ENCODE measurements at regions not wholly inside any gene's neighbourhood (a gene's known extent, or its start where the extent isn't known, plus 50 kb on each side); places are given as distances from the start of the nearest gene placed in this dataset.
A peak's percentile ranks its signal among the peaks of the same experiment; 100 is the strongest.

DNA sequence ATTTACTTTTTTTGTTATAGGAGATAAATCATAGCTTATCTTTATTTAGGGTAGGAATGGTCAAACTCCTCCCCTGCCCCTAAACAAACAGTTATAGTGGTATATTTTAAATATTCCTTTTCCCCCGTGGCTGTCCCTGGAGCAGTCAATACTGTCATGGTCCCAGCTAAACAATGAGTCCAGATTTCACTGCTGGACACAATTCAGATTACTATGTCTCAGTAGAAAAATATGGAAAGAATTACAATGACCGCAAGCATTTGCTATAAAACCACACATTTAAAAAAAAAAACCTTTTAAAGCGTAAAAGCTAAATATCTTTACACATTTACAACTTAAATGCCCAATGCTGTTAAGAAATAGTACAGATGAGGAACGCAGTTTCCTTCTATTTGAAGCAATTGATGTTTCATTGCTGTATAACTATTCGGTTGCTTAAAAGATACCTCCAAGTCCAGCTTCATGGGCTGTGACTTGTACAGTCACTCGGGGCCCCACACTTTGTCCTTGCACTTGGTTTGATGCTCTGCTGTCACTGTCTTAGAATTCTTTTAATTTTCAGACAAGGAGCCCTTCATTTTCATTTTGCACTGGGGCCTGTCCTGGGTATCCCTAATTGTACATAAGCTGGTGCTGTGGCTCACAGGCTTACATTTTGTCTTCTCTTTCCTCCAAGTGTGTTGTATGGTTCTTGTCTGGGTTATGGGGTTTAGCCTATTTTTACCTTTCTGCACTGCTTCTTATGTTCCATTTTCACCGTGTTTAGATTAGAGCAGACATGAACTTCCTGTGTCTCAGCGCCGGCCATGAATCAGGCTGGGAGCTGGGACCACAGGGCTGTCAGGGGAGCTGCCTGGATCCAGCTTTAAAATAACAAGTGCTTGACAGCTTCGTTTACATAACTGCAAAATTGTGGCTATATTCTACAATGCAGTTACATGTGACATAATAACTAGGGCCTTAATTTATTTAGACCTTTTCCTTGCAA, 530.2 kb upstream of the FZD8 start:
- peak; percentile 46 for DNase-seq (ENCODE audit: low read depth)

- DNase-seq (ENCODE audit: low read depth) = no peak
Observed at GRCh38 chr10:36171556-36171952, 529.5 kb upstream of the FZD8 start.

DNA sequence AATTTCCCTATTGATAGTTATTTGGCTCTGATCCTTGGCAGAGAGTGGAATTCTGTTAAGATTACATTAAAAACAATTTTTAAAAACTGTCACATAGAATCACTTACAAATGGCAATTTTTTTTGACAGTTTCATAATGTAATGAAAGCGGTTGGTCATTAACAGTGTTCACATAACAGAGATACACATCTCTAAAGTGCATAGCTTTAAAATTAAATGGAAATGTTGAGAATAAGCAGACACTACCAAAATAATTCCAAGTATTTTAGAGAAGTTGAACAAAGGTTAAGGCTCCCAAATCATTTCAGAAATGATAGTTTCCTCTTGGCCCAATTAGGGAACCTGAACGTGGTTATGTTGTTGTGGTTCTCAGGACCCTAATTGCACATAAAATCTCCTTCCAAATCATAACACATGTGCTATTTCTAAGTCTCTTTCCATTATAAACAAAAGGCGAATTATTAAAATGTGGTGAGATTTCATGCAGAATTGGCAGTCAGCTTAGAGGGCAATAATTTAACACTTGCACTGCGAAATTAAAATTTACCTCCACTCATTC, 528.9 kb upstream of the FZD8 start:
- no peak for DNase-seq (ENCODE audit: low read depth)

DNA sequence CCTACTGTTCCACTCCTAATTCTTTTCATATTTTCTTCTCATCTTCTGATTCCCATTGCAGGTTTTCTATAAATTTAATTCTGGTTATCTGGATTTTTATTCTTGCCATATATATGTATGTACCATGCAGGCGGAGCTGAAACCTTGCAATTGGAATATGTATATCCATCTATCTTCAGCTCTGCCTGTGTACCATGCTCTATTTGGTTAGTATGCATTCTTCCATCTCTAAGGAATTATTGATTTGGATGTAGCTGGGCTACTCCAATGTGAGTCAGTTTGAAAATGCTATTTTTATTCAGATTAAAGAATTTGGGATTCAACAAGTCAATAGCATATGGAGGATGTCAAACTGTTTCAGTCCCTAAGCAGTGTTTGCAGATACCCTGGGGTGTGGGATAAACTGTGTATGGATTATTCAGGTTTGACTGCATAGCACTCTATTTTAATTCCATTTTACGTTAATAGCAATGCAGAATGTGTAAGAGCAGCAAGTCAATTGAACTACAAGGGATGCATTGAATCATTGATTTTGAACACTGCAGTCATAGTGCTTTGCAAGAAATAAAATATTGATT, 528.1 kb upstream of the FZD8 start:
- no peak for DNase-seq (ENCODE audit: low read depth)

DNA sequence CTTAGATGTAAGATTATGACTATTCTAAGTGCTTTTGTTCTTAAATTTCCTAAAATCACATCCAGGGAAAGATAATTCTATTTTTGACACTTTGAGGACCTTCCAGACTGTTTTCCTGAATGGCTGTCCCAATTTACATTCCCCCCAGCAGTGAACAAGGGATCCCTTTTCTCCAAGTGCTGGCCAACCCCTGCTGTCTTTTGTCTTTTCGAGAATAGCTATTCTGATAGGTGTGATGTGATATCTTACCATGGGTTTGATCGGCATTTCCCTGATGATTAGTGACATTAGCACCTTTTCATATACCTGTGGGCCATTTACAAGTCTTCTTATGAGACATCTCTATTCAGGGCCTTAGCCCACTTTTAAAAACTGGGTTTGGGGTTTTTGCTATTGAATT, 526.7 kb upstream of the FZD8 start:
- no peak for DNase-seq (ENCODE audit: low read depth)

- DNase-seq (ENCODE audit: low read depth) = no peak
Observed at GRCh38 chr10:36164556-36165504, 522.7 kb upstream of the FZD8 start.

GRCh38 chr10:36163827-36164226, 521.7 kb upstream of the FZD8 start:
- DNase-seq (ENCODE audit: low read depth) = no peak

GRCh38 chr10:36157486-36157885, 515.4 kb upstream of the FZD8 start:
- no peak for DNase-seq (ENCODE audit: low read depth)

- DNase-seq (ENCODE audit: low read depth) = no peak
Observed at GRCh38 chr10:36148207-36148606, 506.1 kb upstream of the FZD8 start.

- no peak for DNase-seq (ENCODE audit: low read depth)
Observed at GRCh38 chr10:36147529-36147928, 505.4 kb upstream of the FZD8 start.

GRCh38 chr10:36141856-36142560, 499.9 kb upstream of the FZD8 start:
- no peak for DNase-seq (ENCODE audit: low read depth)

DNA sequence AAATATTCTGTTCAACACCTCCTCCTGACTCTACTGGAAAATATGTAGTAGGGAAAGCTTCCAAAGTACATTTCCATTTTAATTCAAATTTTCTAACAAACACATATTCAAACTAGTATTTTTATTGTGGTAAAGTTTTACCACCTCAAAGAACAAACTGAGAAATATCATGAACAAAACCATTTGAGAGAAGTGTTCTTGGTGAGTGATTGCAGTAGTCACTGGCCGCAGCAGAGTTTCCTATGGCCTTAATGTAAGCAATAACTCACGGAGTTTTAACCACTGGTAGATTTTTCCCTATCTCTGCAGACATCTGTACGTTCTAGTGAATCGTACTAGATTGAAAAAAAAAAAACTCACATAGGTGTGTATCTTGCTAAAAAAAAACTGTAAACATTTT, 487.0 kb upstream of the FZD8 start:
- no peak for DNase-seq (ENCODE audit: low read depth)

DNA sequence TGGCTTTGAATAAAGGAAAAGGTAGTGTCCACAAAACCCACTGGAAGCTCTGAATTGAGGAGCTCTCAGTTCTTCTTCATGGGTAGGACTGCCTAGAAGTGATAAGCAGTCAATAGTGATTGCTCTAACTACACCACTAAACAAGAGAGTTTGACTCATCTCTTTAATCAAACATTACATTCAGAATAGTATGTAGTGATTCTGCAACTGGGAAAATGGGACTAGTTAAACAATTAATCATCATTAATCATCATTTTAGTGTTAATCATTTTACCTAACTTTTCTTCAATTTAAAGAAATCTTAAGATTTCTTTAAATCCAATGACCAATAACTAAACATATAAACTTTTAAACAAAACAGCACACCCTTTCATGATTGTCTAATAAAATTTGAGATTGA, 484.0 kb upstream of the FZD8 start:
- DNase-seq (ENCODE audit: low read depth) = no peak

- no peak for DNase-seq (ENCODE audit: low read depth)
Observed at GRCh38 chr10:36119455-36119854, 477.4 kb upstream of the FZD8 start.

GRCh38 chr10:36118314-36118713, 476.2 kb upstream of the FZD8 start:
- DNase-seq (ENCODE audit: low read depth) = no peak

- no peak for DNase-seq (ENCODE audit: low read depth)
Observed at GRCh38 chr10:36117890-36118289, 475.8 kb upstream of the FZD8 start.

DNA sequence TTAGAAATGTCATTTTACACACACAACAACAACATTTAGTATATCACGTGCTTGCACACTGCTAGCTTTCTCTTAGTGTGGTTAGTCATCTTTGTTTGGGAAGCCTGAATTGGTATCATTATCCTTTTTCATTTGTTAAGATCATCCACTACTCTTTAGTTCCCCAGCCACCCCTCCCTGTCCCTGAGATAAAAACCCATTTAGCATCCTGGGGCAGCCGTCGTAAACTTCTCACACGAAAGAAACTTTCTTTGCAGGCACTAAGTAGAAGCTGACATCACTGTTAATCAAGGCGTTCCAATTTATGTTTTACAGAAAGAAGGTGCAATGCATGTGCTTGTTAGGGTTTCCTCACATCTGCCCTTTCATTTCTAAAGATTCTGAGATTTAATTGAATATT, 475.1 kb upstream of the FZD8 start:
- no peak for DNase-seq (ENCODE audit: low read depth)

- DNase-seq (ENCODE audit: low read depth) = no peak
Observed at GRCh38 chr10:36116731-36117130, 474.6 kb upstream of the FZD8 start.

DNA sequence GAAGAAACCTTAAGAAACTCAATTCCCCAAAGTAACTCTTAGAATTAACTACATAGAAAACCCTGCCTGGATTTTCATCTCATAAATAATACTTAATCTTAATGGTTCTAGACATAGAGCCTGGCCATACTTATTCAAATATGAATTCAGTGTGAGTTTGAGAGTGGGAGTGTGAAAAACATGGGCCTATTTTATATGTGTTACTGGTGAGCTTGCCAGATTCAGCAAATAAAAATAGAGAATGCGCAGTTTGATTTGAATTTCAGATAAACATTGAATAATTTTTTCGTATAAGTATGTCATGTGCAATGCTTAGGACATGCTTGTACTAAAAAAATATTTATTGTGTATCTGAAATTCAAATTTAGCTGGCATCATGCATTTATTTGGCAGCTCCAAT, 473.9 kb upstream of the FZD8 start:
- no peak for DNase-seq (ENCODE audit: low read depth)

GRCh38 chr10:36115364-36115763, 473.3 kb upstream of the FZD8 start:
- DNase-seq (ENCODE audit: low read depth) = no peak

DNA sequence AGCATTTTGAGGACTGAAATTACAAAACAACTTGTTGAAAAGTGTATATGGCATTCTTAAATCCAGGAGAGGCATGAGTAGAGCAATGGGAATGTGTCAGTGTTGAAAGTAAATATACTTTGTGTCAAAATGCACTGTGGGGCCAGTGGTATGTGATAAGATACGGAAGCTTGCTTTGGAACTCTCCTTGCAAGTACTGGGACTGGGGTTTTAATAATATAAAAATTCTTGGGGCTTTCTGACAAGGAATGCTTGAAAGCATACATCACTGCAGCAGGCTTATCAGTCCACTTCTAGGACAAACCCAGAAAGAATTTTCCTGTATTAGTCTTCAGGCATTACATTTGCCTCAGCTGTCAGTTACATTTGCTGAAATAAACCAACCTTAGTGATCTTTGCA, 472.8 kb upstream of the FZD8 start:
- no peak for DNase-seq (ENCODE audit: low read depth)

GRCh38 chr10:36114141-36114540, 472.0 kb upstream of the FZD8 start:
- DNase-seq (ENCODE audit: low read depth) = no peak

All from GM04504 (cell line).